ENCODE measurements at regions not wholly inside any gene's neighbourhood (a gene's known extent, or its start where the extent isn't known, plus 50 kb on each side); places are given as distances from the start of the nearest gene placed in this dataset.

- no peak for TF ChIP-seq EP300 (IDR thresholded peaks at IDR 0.05)
- peak in 1 of 5 experiments; percentile 10 for TF ChIP-seq CTCF (IDR thresholded peaks at IDR 0.05)
- no peak for TF ChIP-seq POLR2A (IDR thresholded peaks at IDR 0.05)
These were observed 386.3 kb downstream of the TNS3 start for GRCh38 chr7:47195641-47196040.
